ENCODE measurements at regions not wholly inside any gene's neighbourhood (a gene's known extent, or its start where the extent isn't known, plus 50 kb on each side); places are given as distances from the start of the nearest gene placed in this dataset.
A peak's percentile ranks its signal among the peaks of the same experiment; 100 is the strongest.

- Histone ChIP-seq H3K36me3 (ENCODE audit: low read depth) (no peaks in the 10 kb centered on the region), H3K4me1 (ENCODE audit: insufficient read depth, poor library complexity, severe bottlenecking) (no peaks in the 10 kb centered on the region), H3K4me3 (ENCODE audit: severe bottlenecking) (no peak overlapping the region), H3K27me3 (ENCODE audit: insufficient read depth, poor library complexity, severe bottlenecking) (no peaks in the 10 kb centered on the region), H3K9me3 (ENCODE audit: severe bottlenecking) (no peaks in the 10 kb centered on the region), H3K27ac (ENCODE audit: poor library complexity, severe bottlenecking) (no peak overlapping the region)
- DNase-seq (ENCODE audit: low spot score), result no peak
- ATAC-seq (ENCODE audit: low read depth), result no peak
- TF ChIP-seq CTCF (IDR thresholded peaks at IDR 0.05; ENCODE audit: poor library complexity, severe bottlenecking), result no peak
These were observed 64.3 kb upstream of the ADRB1 start for GRCh38 chr10:113979409-113979808.

GRCh38 chr10:113980408-113981087 is 63.1 kb upstream of the ADRB1 start:
- no peaks in the 10 kb centered on the region for H3K27me3 ChIP-seq (ENCODE audit: insufficient read depth, poor library complexity, severe bottlenecking)
- peak; percentile 40 for TF ChIP-seq CTCF (IDR thresholded peaks at IDR 0.05; ENCODE audit: poor library complexity, severe bottlenecking)
- no peaks in the 10 kb centered on the region for H3K36me3 ChIP-seq (ENCODE audit: low read depth)
- no peaks in the 10 kb centered on the region for H3K9me3 ChIP-seq (ENCODE audit: severe bottlenecking)
- no peak for DNase-seq (ENCODE audit: low spot score)
- H3K4me3 ChIP-seq (ENCODE audit: severe bottlenecking), result no peak overlapping the region
- H3K27ac ChIP-seq (ENCODE audit: poor library complexity, severe bottlenecking), result no peak overlapping the region
- H3K4me1 ChIP-seq (ENCODE audit: insufficient read depth, poor library complexity, severe bottlenecking), result no peaks in the 10 kb centered on the region
- no peak for ATAC-seq (ENCODE audit: low read depth)

GRCh38 chr10:113982296-113982695 is 61.4 kb upstream of the ADRB1 start:
- no peaks in the 10 kb centered on the region for H3K36me3 ChIP-seq (ENCODE audit: low read depth)
- ATAC-seq (ENCODE audit: low read depth) (no peak), DNase-seq (ENCODE audit: low spot score) (no peak)
- H3K27me3 ChIP-seq (ENCODE audit: insufficient read depth, poor library complexity, severe bottlenecking), result no peaks in the 10 kb centered on the region
- H3K9me3 ChIP-seq (ENCODE audit: severe bottlenecking), result no peaks in the 10 kb centered on the region
- TF ChIP-seq CTCF (IDR thresholded peaks at IDR 0.05; ENCODE audit: poor library complexity, severe bottlenecking), result no peak
- H3K4me1 ChIP-seq (ENCODE audit: insufficient read depth, poor library complexity, severe bottlenecking), result no peaks in the 10 kb centered on the region
- no peak overlapping the region for H3K27ac ChIP-seq (ENCODE audit: poor library complexity, severe bottlenecking)
- no peak overlapping the region for H3K4me3 ChIP-seq (ENCODE audit: severe bottlenecking)

GRCh38 chr10:113982769-113983168 is 60.9 kb upstream of the ADRB1 start:
- no peaks in the 10 kb centered on the region for H3K4me1 ChIP-seq (ENCODE audit: insufficient read depth, poor library complexity, severe bottlenecking)
- peak; percentile 21; the same call in 1 of the 3 replicates for ATAC-seq (ENCODE audit: low read depth)
- DNase-seq (ENCODE audit: low spot score), result no peak
- H3K27ac ChIP-seq (ENCODE audit: poor library complexity, severe bottlenecking), result no peak overlapping the region
- no peak for TF ChIP-seq CTCF (IDR thresholded peaks at IDR 0.05; ENCODE audit: poor library complexity, severe bottlenecking)
- H3K4me3 ChIP-seq (ENCODE audit: severe bottlenecking), result no peak overlapping the region
- no peaks in the 10 kb centered on the region for H3K27me3 ChIP-seq (ENCODE audit: insufficient read depth, poor library complexity, severe bottlenecking)
- H3K9me3 ChIP-seq (ENCODE audit: severe bottlenecking), result no peaks in the 10 kb centered on the region
- H3K36me3 ChIP-seq (ENCODE audit: low read depth), result no peaks in the 10 kb centered on the region

GRCh38 chr10:113983552-113983951 is 60.1 kb upstream of the ADRB1 start:
- DNase-seq (ENCODE audit: low spot score), result no peak

More at GRCh38 chr10:113983552-113983951, 60.1 kb upstream of the ADRB1 start:
- Histone ChIP-seq H3K4me1 (ENCODE audit: insufficient read depth, poor library complexity, severe bottlenecking) (no peaks in the 10 kb centered on the region), H3K36me3 (ENCODE audit: low read depth) (no peaks in the 10 kb centered on the region), H3K27ac (ENCODE audit: poor library complexity, severe bottlenecking) (no peak overlapping the region), H3K27me3 (ENCODE audit: insufficient read depth, poor library complexity, severe bottlenecking) (no peaks in the 10 kb centered on the region), H3K9me3 (ENCODE audit: severe bottlenecking) (no peaks in the 10 kb centered on the region), H3K4me3 (ENCODE audit: severe bottlenecking) (no peak overlapping the region)
- TF ChIP-seq CTCF (IDR thresholded peaks at IDR 0.05; ENCODE audit: poor library complexity, severe bottlenecking), result no peak
- ATAC-seq (ENCODE audit: low read depth), result no peak

All from RWPE2 (cell line).